B cell (primary cell): ENCODE measurements at regions not wholly inside any gene's neighbourhood (a gene's known extent, or its start where the extent isn't known, plus 50 kb on each side); places are given as distances from the start of the nearest gene placed in this dataset.

Source experiments
- ATAC-seq: fragments of 200-7000 bp; cut with Tn5 transposase; one replicate; pipeline ENCODE4 v1.10.0; 2021; ENCODE audit warnings: low read depth, mild to moderate bottlenecking, moderate number of reproducible peaks, moderate library complexity
- CTCF ChIA-PET: fragments of 350-600 bp; sonication (Branson Sonifier 250); formaldehyde crosslinking; loops from one replicate; lab custom pipeline; 2021; ENCODE audit warnings: antibody characterized with exemption, inconsistent platforms; lab: Charles Lee
- POLR2A ChIA-PET: fragments of 350-600 bp; sonication (Branson Sonifier 250); formaldehyde crosslinking; loops from one replicate; lab custom pipeline; 2021; ENCODE audit warnings: antibody characterized with exemption; lab: Charles Lee
- DNase-seq: peaks from one replicate; pipeline ENCODE4 v3.0.0; 2013
- H2AFZ ChIP-seq: 2 replicates; pipeline ENCODE4 v1.6.1; 2012; ENCODE audit warnings: mild to moderate bottlenecking, low read depth, low read length; ENCODE audit not compliant: insufficient read depth, poor library complexity, severe bottlenecking
- H3K27ac ChIP-seq, 2 donors: 1 replicate in 1 of 2; 2 replicates in 1 of 2; pipeline ENCODE4 v1.5.1; 2012 to 2013; ENCODE audit warnings: low read length in 2 of 2, mild to moderate bottlenecking in 2 of 2, moderate library complexity in 1 of 2
- H3K27me3 ChIP-seq, 4 experiments: fragments of 200-600 bp in 1 of 4; sonication (generic) in 1 of 4; replicated peaks in 1 of 4; 1 replicate in 2 of 4; 2 replicates in 2 of 4; pipeline versions ENCODE4 v1.6.1 to v1.7.0; 2013 to 2016; ENCODE audit warnings: low read length in 3 of 4, mild to moderate bottlenecking in 2 of 4, mixed read lengths in 1 of 4, moderate library complexity in 1 of 4; ENCODE audit not compliant: insufficient read depth in 4 of 4, control insufficient read depth in 3 of 4; ENCODE audit errors: control extremely low read depth in 1 of 4
- H3K36me3 ChIP-seq, 2 experiments: replicated peaks in 1 of 2; 1 replicate in 1 of 2; 2 replicates in 1 of 2; pipeline versions ENCODE4 v1.6.1 to v1.7.1; 2013; ENCODE audit warnings: low read length in 1 of 2; ENCODE audit not compliant: insufficient read depth in 2 of 2, control insufficient read depth in 1 of 2; ENCODE audit errors: control extremely low read depth in 1 of 2, extremely low read depth in 1 of 2
- H3K4me1 ChIP-seq, 2 donors: fragments of 200-600 bp in 1 of 2; sonication (generic) in 1 of 2; 1 replicate in 1 of 2; 2 replicates in 1 of 2; pipeline versions ENCODE4 v1.5.1 to v1.6.1; 2013 to 2017; ENCODE audit warnings: low read length in 2 of 2; ENCODE audit not compliant: control insufficient read depth in 2 of 2, insufficient read depth in 2 of 2
- H3K4me2 ChIP-seq: replicated peaks from 2 replicates; pipeline ENCODE3; 2012; ENCODE audit warnings: mild to moderate bottlenecking, low read depth, low read length; ENCODE audit not compliant: poor library complexity, severe bottlenecking
- H3K4me3 ChIP-seq, 5 experiments: fragments of 200-600 bp in 1 of 5; sonication (generic) in 1 of 5; 1 replicate in 3 of 5; 2 replicates in 2 of 5; pipeline versions ENCODE4 v1.5.1 to v1.7.0; 2011 to 2016; ENCODE audit warnings: low read length in 4 of 5, mild to moderate bottlenecking in 4 of 5, low read depth in 2 of 5, control low read depth in 1 of 5, moderate library complexity in 1 of 5; ENCODE audit not compliant: insufficient read depth in 1 of 5; ENCODE audit errors: control extremely low read depth in 1 of 5, extremely low read depth in 1 of 5
- H3K79me2 ChIP-seq: fragments of 200-600 bp; sonication (generic); one replicate; pipeline ENCODE4 v1.6.0; 2016; ENCODE audit warnings: low read length; ENCODE audit not compliant: control insufficient read depth, insufficient read depth
- H3K9ac ChIP-seq: fragments of 200-600 bp; sonication (generic); 2 replicates; pipeline ENCODE4 v1.6.1; 2017; ENCODE audit warnings: mild to moderate bottlenecking, low read length, moderate library complexity
- H3K9me3 ChIP-seq, 3 donors: one replicate each; pipeline versions ENCODE4 v1.6.1 to v1.7.1; 2013; ENCODE audit warnings: low read length in 2 of 3; ENCODE audit not compliant: control insufficient read depth in 2 of 3, insufficient read depth in 1 of 3; ENCODE audit errors: control extremely low read depth in 1 of 3
- H4K20me1 ChIP-seq: 2 replicates; pipeline ENCODE4 v1.6.0; 2012; ENCODE audit warnings: mild to moderate bottlenecking, low read length; ENCODE audit not compliant: insufficient read depth, control insufficient read depth, poor library complexity, severe bottlenecking
- H3K27ac Mint-ChIP-seq: one replicate; pipeline ENCODE4 v1.8.0; 2021; ENCODE audit warnings: mixed read lengths
- H3K27me3 Mint-ChIP-seq: one replicate; pipeline ENCODE4 v1.8.0; 2021; ENCODE audit warnings: mixed read lengths
- H3K4me1 Mint-ChIP-seq: one replicate; pipeline ENCODE4 v1.8.0; 2021; ENCODE audit warnings: mixed read lengths
- H3K4me3 Mint-ChIP-seq: one replicate; pipeline ENCODE4 v1.8.0; 2021; ENCODE audit warnings: mixed read lengths
- H3K9me3 Mint-ChIP-seq: one replicate; pipeline ENCODE4 v1.8.0; 2022; ENCODE audit warnings: mixed read lengths; ENCODE audit not compliant: insufficient read depth
- EZH2 ChIP-seq: IDR thresholded peaks from 2 replicates; pipeline ENCODE4 v1.6.1; 2012; ENCODE audit warnings: borderline replicate concordance, low read depth, mild to moderate bottlenecking, moderate library complexity, low read length; ENCODE audit not compliant: insufficient read depth, poor library complexity, severe bottlenecking
- WGBS: methylation state at CpG from one replicate; pipeline ENCODE4 v1.1.5; 2013; ENCODE audit warnings: missing lambda C conversion rate; ENCODE audit not compliant: insufficient coverage; 5-methylcytosine and 5-hydroxymethylcytosine counted together
- intact Hi-C: fragments of 100-400 bp; cut with micrococcal nuclease; formaldehyde crosslinking; loops from one replicate; pipeline ENCODE4 v1.10.0; 2022
- TF ChIP-seq, protein P1 (sequence below): fragments of 200-600 bp; IDR thresholded peaks from one replicate; pipeline ENCODE4 v1.8.0; 2022; ENCODE audit warnings: antibody characterized with exemption, mild to moderate bottlenecking

- H3K4me2 ChIP-seq = no peak overlapping the region
- CTCF ChIA-PET = no interaction called here
- Mint-ChIP-seq H3K27ac (no peak overlapping the region), H3K4me3 (no peak overlapping the region), H3K4me1 (no peaks in the 10 kb centered on the region), H3K9me3 (no peaks in the 10 kb centered on the region), H3K27me3 (no peaks in the 10 kb centered on the region)
- no peak overlapping the region for H3K9ac ChIP-seq
- H3K4me3 ChIP-seq = no peak overlapping the region
- H3K9me3 ChIP-seq = no peaks in the 10 kb centered on the region
- no peak overlapping the region for H3K27ac ChIP-seq
- DNase-seq (no peak), ATAC-seq (no peak)
- no peaks in the 10 kb centered on the region for H3K36me3 ChIP-seq
- H2AFZ ChIP-seq = no peak overlapping the region
- H3K27me3 ChIP-seq = no peaks in the 10 kb centered on the region
- H3K79me2 ChIP-seq = no peaks in the 10 kb centered on the region
- intact Hi-C loops = no loop called here
- 76% methylated on average over 2 of the region's 3 CpGs for WGBS
- no peak for TF ChIP-seq EZH2
- TF ChIP-seq, protein P1, sequence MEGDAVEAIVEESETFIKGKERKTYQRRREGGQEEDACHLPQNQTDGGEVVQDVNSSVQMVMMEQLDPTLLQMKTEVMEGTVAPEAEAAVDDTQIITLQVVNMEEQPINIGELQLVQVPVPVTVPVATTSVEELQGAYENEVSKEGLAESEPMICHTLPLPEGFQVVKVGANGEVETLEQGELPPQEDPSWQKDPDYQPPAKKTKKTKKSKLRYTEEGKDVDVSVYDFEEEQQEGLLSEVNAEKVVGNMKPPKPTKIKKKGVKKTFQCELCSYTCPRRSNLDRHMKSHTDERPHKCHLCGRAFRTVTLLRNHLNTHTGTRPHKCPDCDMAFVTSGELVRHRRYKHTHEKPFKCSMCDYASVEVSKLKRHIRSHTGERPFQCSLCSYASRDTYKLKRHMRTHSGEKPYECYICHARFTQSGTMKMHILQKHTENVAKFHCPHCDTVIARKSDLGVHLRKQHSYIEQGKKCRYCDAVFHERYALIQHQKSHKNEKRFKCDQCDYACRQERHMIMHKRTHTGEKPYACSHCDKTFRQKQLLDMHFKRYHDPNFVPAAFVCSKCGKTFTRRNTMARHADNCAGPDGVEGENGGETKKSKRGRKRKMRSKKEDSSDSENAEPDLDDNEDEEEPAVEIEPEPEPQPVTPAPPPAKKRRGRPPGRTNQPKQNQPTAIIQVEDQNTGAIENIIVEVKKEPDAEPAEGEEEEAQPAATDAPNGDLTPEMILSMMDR = no peak
- POLR2A ChIA-PET = no interaction called here
- no peaks in the 10 kb centered on the region for H4K20me1 ChIP-seq
- H3K4me1 ChIP-seq = no peaks in the 10 kb centered on the region
Observed at GRCh38 chr1:79551321-79551720, 544.8 kb upstream of the ADGRL4 start.

- ATAC-seq (no peak), DNase-seq (no peak)
- Histone ChIP-seq H2AFZ (no peak overlapping the region), H3K27ac (no peak overlapping the region), H3K36me3 (no peaks in the 10 kb centered on the region), H4K20me1 (no peaks in the 10 kb centered on the region), H3K9me3 (no peaks in the 10 kb centered on the region), H3K27me3 (no peaks in the 10 kb centered on the region), H3K9ac (no peak overlapping the region), H3K4me3 (no peak overlapping the region), H3K79me2 (no peaks in the 10 kb centered on the region), H3K4me2 (no peak overlapping the region), H3K4me1 (no peaks in the 10 kb centered on the region)
- WGBS = 97% methylated on average over 4 of the region's 6 CpGs
- no peaks in the 10 kb centered on the region for H3K4me1 Mint-ChIP-seq
- no peak overlapping the region for H3K27ac Mint-ChIP-seq
- H3K27me3 Mint-ChIP-seq = no peaks in the 10 kb centered on the region
- H3K9me3 Mint-ChIP-seq = no peaks in the 10 kb centered on the region
- H3K4me3 Mint-ChIP-seq = no peak overlapping the region
- CTCF ChIA-PET = no interaction called here
- TF ChIP-seq EZH2 = no peak
- TF ChIP-seq, protein P1 = no peak
- intact Hi-C loops = no loop called here
- POLR2A ChIA-PET = no interaction called here
Observed at GRCh38 chr1:79550402-79550801, 543.9 kb upstream of the ADGRL4 start.
